HG02623 (cell line): ENCODE measurements at regions not wholly inside any gene's neighbourhood (a gene's known extent, or its start where the extent isn't known, plus 50 kb on each side); places are given as distances from the start of the nearest gene placed in this dataset.

Experiments
- ATAC-seq: cut with Tn5 transposase; IDR thresholded peaks from one replicate; pipeline ENCODE4 v1.9.1; 2021; ENCODE audit warnings: moderate library complexity; ENCODE audit not compliant: unreplicated experiment

- no peak for ATAC-seq
Observed at GRCh38 chr9:87319656-87320055, 178.0 kb upstream of the DAPK1 start.

GRCh38 chr9:87320146-87320884 lies 177.4 kb upstream of the DAPK1 start:
- ATAC-seq, result no peak

- no peak for ATAC-seq
Observed at GRCh38 chr9:87322840-87323635, 174.6 kb upstream of the DAPK1 start.

- ATAC-seq, result no peak
Observed at GRCh38 chr9:87323928-87324327, 173.7 kb upstream of the DAPK1 start.

- ATAC-seq, result peak; percentile 55
Observed at GRCh38 chr9:87324613-87325194, 173.0 kb upstream of the DAPK1 start.

- no peak for ATAC-seq
Observed at GRCh38 chr9:87327575-87328125, 170.0 kb upstream of the DAPK1 start.

GRCh38 chr9:87333802-87334201 lies 163.9 kb upstream of the DAPK1 start:
- no peak for ATAC-seq

- ATAC-seq, result no peak
Observed at GRCh38 chr9:87334366-87334765, 163.3 kb upstream of the DAPK1 start.

- no peak for ATAC-seq
Observed at GRCh38 chr9:87336407-87336806, 161.3 kb upstream of the DAPK1 start.

GRCh38 chr9:87336914-87337333 lies 160.7 kb upstream of the DAPK1 start:
- ATAC-seq, result no peak

- no peak for ATAC-seq
Observed at GRCh38 chr9:87337335-87338087, 160.2 kb upstream of the DAPK1 start.

- no peak for ATAC-seq
Observed at GRCh38 chr9:87338088-87338989, 159.3 kb upstream of the DAPK1 start.

GRCh38 chr9:87340391-87340790 lies 157.3 kb upstream of the DAPK1 start:
- no peak for ATAC-seq

- no peak for ATAC-seq
Observed at GRCh38 chr9:87342743-87343142, 154.9 kb upstream of the DAPK1 start.

- ATAC-seq, result no peak
Observed at GRCh38 chr9:87343816-87344430, 153.7 kb upstream of the DAPK1 start.

- no peak for ATAC-seq
Observed at GRCh38 chr9:87346061-87346665, 151.5 kb upstream of the DAPK1 start.

- no peak for ATAC-seq
Observed at GRCh38 chr9:87350915-87351314, 146.8 kb upstream of the DAPK1 start.

GRCh38 chr9:87353301-87353700 lies 144.4 kb upstream of the DAPK1 start:
- no peak for ATAC-seq

GRCh38 chr9:87354147-87354546 lies 143.5 kb upstream of the DAPK1 start:
- ATAC-seq, result no peak
